WTC11 (cell line): ENCODE measurements at regions not wholly inside any gene's neighbourhood (a gene's known extent, or its start where the extent isn't known, plus 50 kb on each side); places are given as distances from the start of the nearest gene placed in this dataset.

Source experiments
- ARID4B ChIP-seq: sonication (generic); formaldehyde crosslinking; IDR thresholded peaks from 2 replicates; pipeline ENCODE4 v1.8.0; 2023; ENCODE audit warnings: missing genetic modification reagents, mild to moderate bottlenecking, borderline replicate concordance
- CTCF ChIP-seq: fragments of 200-600 bp; IDR thresholded peaks from 2 replicates; pipeline ENCODE4 v1.8.0; 2022; ENCODE audit warnings: antibody characterized with exemption
- E2F5 ChIP-seq: sonication (generic); formaldehyde crosslinking; IDR thresholded peaks from 2 replicates; pipeline ENCODE4 v1.8.1; 2022; ENCODE audit warnings: mild to moderate bottlenecking, moderate library complexity, missing genetic modification reagents
- HMGA2 ChIP-seq: fragments of 250-450 bp; sonication (Bioruptor Pico); IDR thresholded peaks from 2 replicates; pipeline ENCODE4 v1.4.0; 2021; ENCODE audit warnings: mild to moderate bottlenecking, moderate library complexity
- JUN ChIP-seq: sonication (generic); formaldehyde crosslinking; IDR thresholded peaks from 2 replicates; pipeline ENCODE4 v1.8.0; 2023; ENCODE audit warnings: mild to moderate bottlenecking, missing genetic modification reagents
- NFE2L1 ChIP-seq: sonication (generic); formaldehyde crosslinking; IDR thresholded peaks from 2 replicates; pipeline ENCODE4 v1.8.1; 2023; ENCODE audit warnings: missing genetic modification reagents
- NR1H2 ChIP-seq: sonication (generic); formaldehyde crosslinking; IDR thresholded peaks from 2 replicates; pipeline ENCODE4 v1.9.0; 2021; ENCODE audit warnings: mild to moderate bottlenecking, moderate library complexity, missing genetic modification reagents
- NR2C2 ChIP-seq: sonication (generic); formaldehyde crosslinking; IDR thresholded peaks from 2 replicates; pipeline ENCODE4 v1.8.0; 2022; ENCODE audit warnings: mild to moderate bottlenecking, missing genetic modification reagents
- PRDM15 ChIP-seq: sonication (generic); formaldehyde crosslinking; IDR thresholded peaks from 2 replicates; pipeline ENCODE4 v1.8.0; 2022; ENCODE audit warnings: missing genetic modification reagents
- RELA ChIP-seq: sonication (generic); formaldehyde crosslinking; IDR thresholded peaks from 2 replicates; pipeline ENCODE4 v1.8.1; 2022; ENCODE audit warnings: missing genetic modification reagents, mild to moderate bottlenecking, borderline replicate concordance
- USF2 ChIP-seq: sonication (generic); formaldehyde crosslinking; IDR thresholded peaks from 2 replicates; pipeline ENCODE4 v1.8.1; 2023; ENCODE audit warnings: mild to moderate bottlenecking, missing genetic modification reagents, moderate library complexity
- ZNF232 ChIP-seq: sonication (generic); formaldehyde crosslinking; IDR thresholded peaks from 2 replicates; pipeline ENCODE4 v1.8.0; 2022; ENCODE audit warnings: mild to moderate bottlenecking, missing genetic modification reagents
- ZNF423 ChIP-seq: fragments of 250-450 bp; sonication (Bioruptor Pico); IDR thresholded peaks from 2 replicates; pipeline ENCODE4 v2.1.2; 2022; ENCODE audit warnings: mild to moderate bottlenecking, moderate library complexity
- ZNF532 ChIP-seq: fragments of 250-450 bp; sonication (Bioruptor Pico); IDR thresholded peaks from 2 replicates; pipeline ENCODE4 v1.9.0; 2021; ENCODE audit warnings: mild to moderate bottlenecking, borderline replicate concordance

GRCh38 chr16:86061721-86062120, 162.8 kb downstream of the IRF8 start:
- no peak for TF ChIP-seq JUN (CRISPR knock-in tag)
- TF ChIP-seq HMGA2 (CRISPR knock-in tag) = no peak
- no peak for TF ChIP-seq NR1H2 (CRISPR knock-in tag)
- TF ChIP-seq CTCF = no peak
- no peak for TF ChIP-seq ZNF232 (CRISPR knock-in tag)
- TF ChIP-seq RELA (CRISPR knock-in tag) = no peak
- TF ChIP-seq USF2 = no peak
- no peak for TF ChIP-seq ZNF532 (CRISPR knock-in tag)
- no peak for TF ChIP-seq ARID4B (CRISPR knock-in tag)
- no peak for TF ChIP-seq ZNF423 (CRISPR knock-in tag)
- no peak for TF ChIP-seq E2F5 (CRISPR knock-in tag)
- TF ChIP-seq PRDM15 (CRISPR knock-in tag) = no peak
- no peak for TF ChIP-seq NR2C2 (CRISPR knock-in tag)
- no peak for TF ChIP-seq NFE2L1 (CRISPR knock-in tag)
